Activated T-helper 1 cell treated with anti-CD3 and anti-CD28 coated beads, Interleukin-2, amount 50 U/mL, for 16 hours (primary cell): ENCODE measurements at regions not wholly inside any gene's neighbourhood (a gene's known extent, or its start where the extent isn't known, plus 50 kb on each side); places are given as distances from the start of the nearest gene placed in this dataset.
"Not testable (repeated sequence)": the region's sequence is repeated elsewhere in the genome, so short reads cannot be mapped to it uniquely, and the experiment has no call there.

Source experiments
- DNase-seq, 2 donors: peaks; one replicate each; pipeline ENCODE4 v3.0.0-alpha.2; 2020; ENCODE audit warnings: low read depth in 1 of 2, low spot score in 1 of 2

DNA sequence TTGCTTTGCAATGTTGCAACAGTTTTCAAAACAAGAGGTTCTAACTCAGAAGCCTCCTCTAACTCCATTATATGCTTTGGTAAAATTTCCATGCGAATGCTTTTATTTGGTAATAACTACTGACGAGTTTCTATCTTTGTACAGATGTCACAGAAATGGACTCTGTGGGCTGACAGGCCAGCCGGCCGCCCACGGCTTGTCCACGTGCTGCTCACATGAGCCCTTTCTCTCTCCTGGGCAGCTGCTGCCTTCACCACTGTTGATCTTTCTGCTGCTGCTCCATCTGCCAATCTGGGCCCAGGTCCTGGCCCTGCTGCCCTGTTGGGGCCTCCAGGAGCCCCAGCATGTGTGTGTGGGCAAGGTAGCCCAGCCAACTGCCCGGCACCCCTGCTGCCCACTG lies 168.2 kb upstream of the TMEM132C start:
- no peak for DNase-seq

DNA sequence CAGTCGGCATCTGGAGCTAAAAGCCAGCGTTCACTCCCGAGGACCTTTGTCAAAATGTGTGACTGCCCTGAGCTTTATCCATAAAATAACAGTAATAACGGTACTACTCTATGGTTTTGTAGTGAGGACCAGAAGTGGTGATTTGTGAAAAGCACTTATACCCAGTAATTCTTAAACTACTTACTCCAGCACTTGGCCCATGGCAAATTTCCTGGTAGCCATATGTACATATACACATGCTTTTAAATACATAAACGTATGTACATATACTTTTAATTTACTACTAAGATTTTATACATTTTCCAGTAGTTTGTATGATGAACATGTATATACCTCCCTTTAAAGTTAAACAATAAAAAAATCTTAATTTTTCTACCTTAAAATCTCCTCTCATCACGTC lies 163.8 kb upstream of the TMEM132C start:
- no peak for DNase-seq

DNA sequence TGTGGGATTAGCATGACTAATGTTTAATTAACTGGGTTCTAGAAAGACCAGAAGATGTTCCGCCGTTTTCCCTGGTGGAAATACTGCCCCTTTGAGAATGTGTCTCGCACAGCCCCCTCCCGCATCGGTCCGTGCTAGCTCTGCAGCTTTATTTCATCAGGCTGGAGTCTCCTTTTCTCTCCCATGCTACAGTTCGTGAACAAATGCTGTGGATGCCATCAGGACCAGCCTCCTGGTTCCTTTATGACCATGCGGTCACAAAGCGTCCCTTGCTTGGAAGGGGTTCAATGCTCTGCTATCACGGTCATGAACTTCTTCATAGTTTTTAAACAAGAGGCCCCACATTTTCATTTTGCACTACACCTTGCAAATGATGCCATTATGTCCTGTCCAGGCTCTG lies 157.7 kb upstream of the TMEM132C start:
- DNase-seq = no peak

DNA sequence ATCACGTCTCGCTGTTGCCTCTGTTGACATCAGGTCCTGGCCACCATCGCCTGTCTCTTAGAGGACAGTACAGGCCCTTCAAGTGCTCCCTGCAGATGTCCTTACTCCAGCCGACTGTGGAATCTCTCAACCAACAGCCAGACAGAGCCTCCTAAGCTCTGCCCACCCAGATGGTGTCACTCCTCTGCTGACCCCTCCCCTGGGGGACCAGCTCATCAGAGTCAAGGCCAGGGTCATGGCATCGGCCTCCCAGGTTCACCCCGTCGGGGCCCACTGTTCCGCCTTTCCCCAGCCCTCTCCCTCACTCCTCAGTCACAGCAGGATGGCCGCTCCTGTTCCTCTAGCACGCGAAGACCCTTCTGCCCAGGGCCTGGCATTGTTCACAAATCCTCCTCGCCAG lies 157.3 kb upstream of the TMEM132C start:
- DNase-seq = no peak

DNA sequence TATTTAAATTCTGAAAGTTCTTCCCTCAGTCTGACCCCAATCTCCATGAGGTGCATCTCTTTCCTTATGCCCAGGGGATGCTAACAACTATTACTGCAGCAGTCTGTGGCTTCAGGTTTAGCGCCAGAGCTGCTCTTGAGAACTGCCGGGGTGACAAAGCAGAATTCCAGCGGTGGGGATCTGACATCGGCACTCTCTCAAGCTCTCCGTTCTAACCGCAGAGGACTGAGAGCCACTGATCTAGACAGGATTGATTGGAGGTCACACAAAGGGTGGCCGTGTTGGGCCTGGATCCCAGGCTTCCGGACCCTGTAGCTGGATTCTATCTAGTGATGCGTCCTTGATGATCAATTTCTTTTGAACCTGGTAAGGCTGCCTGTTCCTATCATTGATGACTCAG lies 155.6 kb upstream of the TMEM132C start:
- DNase-seq = no peak

DNA sequence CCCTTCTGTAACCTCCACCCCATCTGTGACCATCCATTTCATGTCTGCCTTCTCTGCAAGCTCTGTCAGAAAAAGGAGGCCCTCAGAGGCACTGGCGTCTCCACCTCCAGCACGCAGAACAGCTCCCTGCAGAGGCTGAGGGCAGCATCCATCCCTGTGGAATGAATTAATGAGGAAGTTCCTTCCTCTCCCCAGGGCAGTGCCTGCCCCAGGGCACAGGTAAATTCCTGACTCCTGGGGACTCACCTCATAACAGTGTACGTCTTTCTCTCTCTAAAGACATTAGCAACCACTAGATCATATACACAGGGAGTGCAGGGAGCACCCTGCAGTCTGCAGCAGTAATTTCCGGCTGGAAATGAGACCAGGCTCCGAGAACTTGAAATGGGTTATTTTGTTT lies 155.0 kb upstream of the TMEM132C start:
- no peak for DNase-seq

DNA sequence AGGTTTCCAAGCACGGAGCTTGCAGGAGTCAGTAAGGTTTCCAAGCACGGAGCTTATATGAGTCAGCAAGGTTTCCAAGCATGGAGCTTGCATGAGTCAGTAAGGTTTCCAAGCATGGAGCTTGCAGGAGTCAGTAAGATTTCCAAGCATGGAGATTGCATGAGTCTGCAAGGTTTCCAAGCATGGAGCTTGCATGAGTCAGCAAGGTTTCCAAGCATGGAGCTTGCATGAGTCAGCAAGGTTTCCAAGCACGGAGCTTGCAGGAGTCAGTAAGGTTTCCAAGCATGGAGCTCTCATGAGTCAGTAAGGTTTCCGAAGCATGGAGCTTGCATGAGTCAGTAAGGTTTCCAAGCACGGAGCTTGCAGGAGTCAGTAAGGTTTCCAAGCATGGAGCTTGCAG lies 153.7 kb upstream of the TMEM132C start:
- not testable (repeated sequence) for DNase-seq

DNA sequence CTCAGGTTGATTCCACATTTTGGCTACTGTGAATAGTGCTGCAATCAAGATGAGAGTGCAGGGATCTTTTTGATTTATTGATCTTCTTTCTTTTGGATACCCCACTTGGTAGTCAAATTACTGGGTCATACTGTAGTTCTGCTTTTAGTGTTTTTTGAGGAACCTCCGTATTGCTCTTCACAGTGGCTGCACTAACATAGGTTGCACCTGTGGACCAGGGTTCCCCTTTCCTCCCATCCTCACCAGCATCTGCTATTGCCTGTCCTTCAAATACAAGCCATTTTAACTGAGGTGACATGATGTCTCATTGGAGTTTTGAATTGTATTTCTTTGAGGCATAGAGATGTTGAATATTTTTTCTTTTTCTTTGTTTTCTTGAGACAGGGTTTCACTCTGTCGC lies 152.5 kb upstream of the TMEM132C start:
- no peak for DNase-seq

DNA sequence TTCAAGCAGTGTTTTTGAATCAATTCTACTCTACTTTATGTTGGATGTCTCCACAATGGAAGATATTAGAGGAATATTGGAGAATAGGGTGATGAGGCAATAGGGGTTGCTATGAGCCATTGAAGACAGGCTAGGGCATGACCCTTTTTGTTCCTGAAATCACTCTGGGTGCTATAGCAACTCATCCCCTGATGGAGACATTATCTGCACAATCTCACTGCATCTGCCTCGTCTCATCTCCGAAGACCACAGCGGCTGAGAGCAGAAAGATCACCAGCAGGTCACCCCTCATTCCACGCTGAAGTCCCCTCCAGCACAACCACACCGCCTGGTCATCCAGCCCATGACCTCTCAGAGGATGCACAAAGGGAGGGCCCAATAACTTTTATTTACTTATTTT lies 150.4 kb upstream of the TMEM132C start:
- no peak for DNase-seq

DNA sequence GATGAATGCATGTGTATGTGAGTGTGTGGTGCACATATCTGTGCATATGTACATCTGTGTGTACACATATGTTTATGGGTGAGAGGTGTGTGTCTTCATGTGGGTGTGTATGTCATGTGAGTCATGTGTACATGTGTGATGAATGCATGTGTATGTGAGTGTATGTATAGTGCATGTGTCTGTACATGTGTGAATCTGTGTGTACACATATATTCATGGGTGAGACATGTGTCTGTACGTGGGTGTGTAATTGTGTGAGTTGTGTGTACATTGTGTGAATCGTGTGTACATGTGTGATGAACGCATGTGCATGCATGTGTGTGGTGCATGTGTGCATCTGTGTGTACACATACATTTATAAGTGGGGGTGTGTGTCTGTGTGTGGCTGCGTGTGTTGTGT lies 146.9 kb upstream of the TMEM132C start:
- DNase-seq = no peak

DNA sequence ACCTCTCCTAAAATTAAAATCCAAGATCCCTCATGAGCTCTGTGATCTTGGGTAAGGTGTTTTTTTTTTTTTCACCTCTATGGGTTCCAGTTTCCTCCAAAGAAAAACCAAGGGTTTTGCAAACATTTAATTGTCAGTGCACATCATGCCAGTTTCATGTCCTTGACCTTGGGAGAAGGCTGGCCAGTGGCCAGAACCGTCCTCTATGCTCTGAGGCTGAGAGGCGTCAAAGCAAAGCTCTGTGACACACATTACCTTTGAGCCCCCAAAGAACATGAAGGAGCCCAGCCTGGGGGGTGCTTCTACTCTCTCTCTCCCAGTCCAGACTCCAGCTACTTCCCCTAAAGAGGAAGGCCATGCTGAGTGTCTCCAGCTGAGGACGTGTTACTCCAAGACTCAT lies 145.5 kb upstream of the TMEM132C start:
- DNase-seq = no peak

DNA sequence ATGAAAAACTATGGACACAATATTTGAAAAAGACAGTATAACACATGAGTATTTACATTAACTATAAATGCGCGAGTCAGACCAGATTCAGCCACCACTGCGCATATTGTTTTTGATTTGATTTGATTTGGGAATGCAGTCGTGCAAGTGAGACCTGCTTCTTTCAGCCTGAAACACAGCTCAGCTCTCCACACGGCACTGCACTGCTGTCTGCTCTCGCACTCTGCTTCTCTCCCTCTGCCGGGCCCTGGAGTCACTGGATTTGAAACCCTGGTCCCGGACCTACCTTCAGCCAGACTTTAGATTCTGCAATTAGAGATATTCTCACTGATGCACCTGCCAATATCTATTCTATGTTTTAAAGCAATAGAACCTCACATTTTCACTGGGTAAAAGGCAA lies 143.9 kb upstream of the TMEM132C start:
- DNase-seq = no peak

DNA sequence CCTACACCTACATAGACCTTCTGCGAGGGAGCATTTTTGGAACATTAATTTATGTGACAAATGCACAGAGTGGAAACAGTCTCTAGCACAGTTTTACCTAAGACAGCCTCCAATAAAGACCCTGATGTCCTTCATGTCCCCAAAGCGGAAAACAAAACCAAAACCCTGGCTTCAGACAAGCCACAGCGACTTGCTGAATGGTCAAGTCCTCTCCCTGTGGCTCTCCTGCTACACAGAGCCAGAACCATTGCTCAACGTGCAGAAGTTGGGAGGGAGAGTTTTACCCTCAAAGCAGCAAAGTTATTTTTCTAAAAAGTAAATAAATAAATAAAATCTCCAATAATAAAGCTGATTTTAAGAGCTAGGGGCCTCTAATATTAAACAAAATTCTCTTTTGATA lies 135.0 kb upstream of the TMEM132C start:
- no peak for DNase-seq

DNA sequence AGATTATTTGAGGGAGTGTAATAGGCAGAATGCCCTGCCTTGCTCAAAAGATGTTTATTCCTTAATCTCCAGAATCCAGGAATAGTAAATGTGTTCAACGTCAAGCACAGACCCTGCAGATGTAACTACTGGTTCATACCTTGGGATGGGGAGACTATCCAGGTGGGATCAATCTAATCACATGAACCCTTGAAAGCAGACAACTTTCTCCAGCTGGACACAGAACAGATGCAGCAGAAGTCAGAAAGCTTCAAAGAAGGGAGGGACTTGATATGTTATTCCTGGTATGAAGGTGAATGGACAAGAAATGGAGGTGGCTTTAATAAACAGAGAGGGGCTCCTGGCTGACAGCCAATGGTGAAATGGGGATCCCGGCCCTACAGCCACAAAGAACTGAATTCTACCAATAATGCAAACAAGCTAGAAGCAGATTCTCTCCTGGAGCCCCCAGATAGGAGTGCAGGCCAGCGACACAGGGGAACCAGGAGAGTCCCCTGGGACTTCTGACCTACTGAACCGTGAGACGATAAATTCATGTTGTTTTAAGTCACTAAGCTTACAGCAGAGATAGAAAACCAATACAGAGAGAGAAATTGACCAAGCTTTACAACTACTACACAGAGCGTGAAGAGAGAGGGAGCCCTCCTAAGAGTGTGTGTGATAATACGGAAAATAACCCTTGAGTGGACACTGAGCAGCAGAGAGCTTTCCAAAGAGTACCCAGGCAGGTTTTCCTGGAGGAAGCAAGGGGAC lies 133.5 kb upstream of the TMEM132C start:
- DNase-seq = no peak

DNA sequence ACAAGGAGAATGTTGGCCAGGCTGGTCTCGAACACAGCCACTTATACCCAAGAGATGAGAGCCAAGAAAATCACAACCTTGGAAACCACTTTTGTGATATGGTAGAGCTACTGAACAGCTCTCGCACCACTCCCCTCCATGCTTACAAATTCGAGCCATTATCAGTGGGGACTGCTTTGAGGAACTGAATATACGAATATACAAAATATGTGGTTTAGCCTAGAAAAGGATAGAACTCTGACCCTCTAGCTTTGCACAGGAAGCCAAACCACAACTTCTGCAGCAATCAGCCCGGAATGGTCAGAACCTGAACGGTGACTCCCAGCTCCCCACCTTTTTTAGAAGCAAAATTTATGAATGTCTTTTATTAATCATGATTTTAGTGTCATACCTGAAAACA lies 129.8 kb upstream of the TMEM132C start:
- no peak for DNase-seq

DNA sequence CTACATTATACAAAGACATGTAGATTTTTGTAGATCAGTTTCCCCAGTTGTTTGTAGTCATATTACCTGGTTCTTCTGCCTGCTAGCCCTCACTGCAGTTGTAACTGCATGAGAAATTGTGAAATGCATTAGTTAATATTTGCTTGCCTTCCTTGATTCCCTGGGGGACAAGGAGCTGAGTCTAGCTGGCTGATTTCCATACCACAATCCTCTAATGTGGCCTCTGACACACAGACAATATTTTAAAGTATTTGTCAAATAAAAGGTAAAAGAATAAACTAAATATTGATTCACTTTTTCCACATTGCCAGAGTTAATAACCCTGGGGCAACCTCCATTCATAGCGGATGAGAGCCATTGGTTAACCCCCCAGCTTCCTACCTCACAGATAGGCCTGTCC lies 128.8 kb upstream of the TMEM132C start:
- no peak for DNase-seq

DNA sequence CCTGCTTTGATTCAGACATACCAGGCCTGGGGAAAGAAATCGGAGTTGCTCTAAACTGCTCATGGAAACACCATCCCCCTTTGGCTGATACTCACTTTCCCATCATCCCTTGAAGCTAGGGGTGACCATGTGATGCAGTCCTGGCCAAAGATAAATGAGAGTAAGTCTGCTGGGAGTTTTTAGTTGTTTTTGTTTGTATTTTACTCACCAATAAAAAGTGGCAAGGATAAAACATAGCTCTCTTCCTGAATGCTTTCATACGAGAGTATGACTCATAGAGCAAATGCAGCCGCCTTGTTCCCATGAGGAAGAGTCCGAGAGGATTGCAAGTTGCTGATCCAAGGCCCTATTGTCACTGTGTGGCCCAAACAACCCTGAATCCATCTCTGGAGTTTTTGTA lies 126.4 kb upstream of the TMEM132C start:
- no peak for DNase-seq

DNA sequence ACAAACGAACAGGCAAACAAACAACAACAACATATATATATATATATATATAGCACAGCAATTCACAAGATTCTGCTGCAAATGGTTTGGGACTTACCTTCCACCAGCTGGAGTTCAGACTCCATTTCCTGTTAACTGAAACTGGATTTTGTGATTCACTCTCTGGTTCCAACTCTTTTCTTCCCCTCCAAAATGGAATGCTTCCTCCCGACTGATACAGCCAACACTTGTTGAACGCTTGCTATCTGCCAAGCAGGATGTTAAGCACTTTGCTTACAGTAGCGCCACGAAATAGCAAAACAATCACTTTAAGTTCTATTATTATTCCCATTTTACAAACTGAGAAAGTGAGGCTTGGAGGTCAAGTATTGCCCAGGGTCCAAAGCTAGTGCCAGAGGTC lies 116.0 kb upstream of the TMEM132C start:
- no peak for DNase-seq

DNA sequence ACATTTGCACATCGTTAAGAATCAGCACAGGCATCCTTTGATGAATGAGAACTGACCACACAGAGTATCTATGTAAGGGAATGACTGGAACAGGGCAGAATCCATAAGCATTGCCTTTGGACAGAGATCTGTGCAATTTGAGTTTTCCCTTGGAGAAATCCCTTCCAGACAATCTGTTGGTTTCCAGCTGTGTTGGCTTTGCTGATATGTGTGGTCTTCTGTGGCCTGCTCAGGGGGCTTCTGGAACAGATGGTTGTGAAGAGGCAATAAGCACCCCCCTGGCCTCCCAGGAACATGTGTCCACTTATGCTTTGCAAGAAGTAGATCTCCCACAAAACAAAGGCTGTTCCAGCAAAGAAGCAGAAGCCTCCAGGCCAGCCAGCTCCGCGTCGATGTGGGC lies 111.4 kb upstream of the TMEM132C start:
- no peak for DNase-seq

DNA sequence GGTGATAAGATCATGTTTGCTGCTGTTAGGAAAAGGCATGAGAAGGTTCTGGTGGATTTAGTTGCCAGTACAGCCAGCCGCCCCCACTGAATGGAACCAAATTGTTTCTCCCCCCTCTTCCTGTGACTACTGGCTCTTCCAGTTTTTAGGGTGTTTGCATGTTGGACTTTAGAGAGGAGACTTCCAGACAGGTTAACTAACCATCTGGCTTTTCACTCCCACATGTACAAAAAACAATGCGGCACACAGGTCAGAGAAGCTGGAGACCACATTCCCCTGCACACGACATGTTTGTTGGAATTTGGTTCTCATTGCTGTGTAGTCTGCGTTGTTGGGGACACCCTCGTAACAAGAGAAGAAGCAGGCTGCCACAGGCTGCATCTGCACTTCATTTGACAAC lies 103.9 kb upstream of the TMEM132C start:
- no peak for DNase-seq

DNA sequence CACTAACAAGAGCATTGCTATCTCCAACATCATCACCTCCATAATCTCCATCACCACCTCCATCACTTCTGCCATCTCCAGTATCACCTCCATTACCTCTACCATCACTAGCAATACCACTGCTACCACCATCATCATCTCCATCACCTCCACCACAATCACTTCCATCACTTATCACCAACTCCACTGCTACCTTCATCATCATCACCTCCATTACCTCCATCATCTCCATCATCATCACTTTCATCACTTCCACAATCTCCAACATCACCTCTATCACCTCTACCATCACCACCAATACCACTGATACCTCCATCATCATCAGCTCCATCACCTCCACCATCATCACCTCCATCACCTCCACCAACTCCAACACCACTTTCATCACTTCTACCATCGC lies 102.4 kb upstream of the TMEM132C start:
- no peak for DNase-seq

DNA sequence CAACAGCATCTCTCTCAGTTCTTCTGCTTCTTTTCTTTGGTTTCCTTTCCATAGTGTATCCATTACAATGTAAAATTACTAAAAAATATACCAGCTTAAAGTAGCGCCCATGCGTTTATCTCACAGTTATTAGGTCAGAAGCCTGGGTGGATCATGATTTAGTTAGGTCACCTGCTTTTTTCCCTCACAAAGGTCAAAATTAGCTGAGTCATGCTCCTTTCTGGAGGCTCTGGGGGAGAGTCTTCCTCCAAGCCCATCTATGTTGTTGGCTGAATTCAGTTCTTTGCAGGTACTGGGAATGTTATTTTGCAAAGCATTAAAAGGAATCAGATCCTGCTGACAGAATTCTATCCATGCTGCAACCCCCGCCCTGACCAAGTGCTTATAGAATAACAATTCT lies 101.6 kb upstream of the TMEM132C start:
- DNase-seq = no peak

DNA sequence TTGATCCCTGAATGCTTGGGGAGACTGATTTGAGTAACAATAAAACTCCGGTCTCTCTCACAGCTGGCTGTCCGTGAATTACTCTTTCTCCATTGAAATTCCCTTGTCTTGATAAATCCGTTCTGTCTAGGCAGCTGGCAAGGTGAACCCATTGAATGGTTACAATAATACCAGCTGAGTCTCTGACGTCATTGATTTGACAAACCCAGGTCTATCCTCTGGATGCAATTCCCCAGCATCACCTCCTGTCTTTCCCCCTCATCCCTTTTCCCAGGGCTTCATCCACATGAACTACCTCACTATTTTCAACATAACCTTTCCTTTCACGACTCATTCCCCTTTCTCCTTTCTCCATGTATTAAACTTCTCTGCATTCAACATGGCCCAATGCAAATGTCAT lies 98.7 kb upstream of the TMEM132C start:
- DNase-seq = no peak

DNA sequence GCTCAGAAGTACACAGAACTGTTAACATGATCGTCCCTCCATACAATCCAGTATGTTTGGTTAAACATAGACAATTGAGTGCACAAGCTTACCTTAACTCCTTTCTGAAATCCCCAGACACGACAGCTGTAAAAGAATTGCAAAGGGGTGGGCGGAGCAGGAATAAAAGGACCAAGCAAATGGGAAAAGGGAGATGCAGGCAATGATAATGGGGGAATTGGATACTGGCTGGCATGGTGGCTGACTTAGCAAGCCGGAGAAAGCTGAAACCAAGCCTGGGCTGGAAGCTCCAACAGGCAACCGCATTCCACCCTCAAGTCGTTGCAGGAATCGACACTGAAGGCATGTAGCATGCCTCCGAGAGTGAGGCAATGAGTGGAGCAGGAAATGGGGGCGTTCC lies 96.8 kb upstream of the TMEM132C start:
- no peak for DNase-seq
